Aorta (tissue), 5 donors: ENCODE measurements at regions not wholly inside any gene's neighbourhood (a gene's known extent, or its start where the extent isn't known, plus 50 kb on each side); places are given as distances from the start of the nearest gene placed in this dataset.

Source experiments
- ATAC-seq: fragments of 200-7000 bp; cut with Tn5 transposase; one replicate; pipeline ENCODE4 v1.9.1; 2022; ENCODE audit warnings: moderate library complexity; ENCODE audit not compliant: low FRiP score
- DNase-seq, 2 donors: peaks; one replicate each; pipeline ENCODE4 v3.0.0-alpha.2; 2020
- H3K27ac ChIP-seq, 2 donors: one replicate each; pipeline ENCODE4 v1.5.1; 2013; ENCODE audit warnings: low read length in 2 of 2, mild to moderate bottlenecking in 2 of 2, moderate library complexity in 2 of 2, control low read depth in 1 of 2, inconsistent platforms in 1 of 2, low read depth in 1 of 2
- H3K27me3 ChIP-seq, 2 donors: one replicate each; pipeline ENCODE4 v1.6.1; 2013; ENCODE audit warnings: control low read depth in 1 of 2, low read length in 1 of 2, mild to moderate bottlenecking in 1 of 2, moderate library complexity in 1 of 2; ENCODE audit not compliant: insufficient read depth in 2 of 2, control insufficient read depth in 1 of 2
- H3K36me3 ChIP-seq, 2 donors: one replicate each; pipeline ENCODE4 v1.6.1; 2013; ENCODE audit warnings: control low read depth in 1 of 2, low read length in 1 of 2, mild to moderate bottlenecking in 1 of 2; ENCODE audit not compliant: insufficient read depth in 2 of 2, control insufficient read depth in 1 of 2
- H3K4me1 ChIP-seq, 2 donors: one replicate each; pipeline ENCODE4 v1.6.1; 2013; ENCODE audit warnings: low read length in 2 of 2, control low read depth in 1 of 2, mild to moderate bottlenecking in 1 of 2, moderate library complexity in 1 of 2; ENCODE audit not compliant: insufficient read depth in 2 of 2, control insufficient read depth in 1 of 2
- H3K4me3 ChIP-seq, 2 donors: one replicate each; pipeline ENCODE4 v1.5.1; 2013; ENCODE audit warnings: low read length in 2 of 2, control low read depth in 1 of 2, mild to moderate bottlenecking in 1 of 2
- H3K9me3 ChIP-seq: one replicate; pipeline ENCODE4 v1.6.1; 2013; ENCODE audit warnings: mild to moderate bottlenecking, low read length; ENCODE audit not compliant: control insufficient read depth
- WGBS, 2 donors: extraction: QIAGEN DNeasy Blood & Tissue Kit; methylation state at CpG; one replicate each; pipeline ENCODE4 v1.1.7; 2013; 5-methylcytosine and 5-hydroxymethylcytosine counted together
- intact Hi-C, 2 donors: fragments of 100-400 bp; cut with DNase I; formaldehyde crosslinking; loops; one replicate each; pipeline versions ENCODE4 v1.14.2 to v1.15.0; 2022
- donor health status: healthy with polysubstance abuse.
- donor health status: Bipolar disorder and iron deficiency.
- donor health status: DM: no; HTN: no; CAD: no.
- donor health status: DM: no; HTN: no; CAD: no.
- donor health status: DM: yes; HTN: yes; CAD: no.

GRCh38 chr18:28903306-28903705 is 726.4 kb upstream of the CDH2 start:
- Histone ChIP-seq H3K36me3 (no peaks in the 10 kb centered on the region), H3K27me3 (no peaks in the 10 kb centered on the region), H3K27ac (no peak overlapping the region), H3K9me3 (no peaks in the 10 kb centered on the region), H3K4me1 (no peaks in the 10 kb centered on the region), H3K4me3 (no peak overlapping the region)
- no peak for ATAC-seq
- 33 to 69% methylated on average over 1 of the region's 1 CpG for WGBS, 2 donors
- DNase-seq = no peak
- intact Hi-C loops = no loop called here

- WGBS, 2 donors = 82 to 88% methylated on average over 3 of the region's 3 CpGs
- intact Hi-C loops = no loop called here
- no peak for ATAC-seq
These were observed 713.9 kb upstream of the CDH2 start for GRCh38 chr18:28890791-28891190.

GRCh38 chr18:28884304-28884703 is 707.4 kb upstream of the CDH2 start:
- intact Hi-C loops = no loop called here
- no peak for ATAC-seq
- Histone ChIP-seq H3K4me1 (no peaks in the 10 kb centered on the region), H3K27ac (no peak overlapping the region), H3K36me3 (no peaks in the 10 kb centered on the region), H3K27me3 (no peaks in the 10 kb centered on the region), H3K9me3 (no peaks in the 10 kb centered on the region), H3K4me3 (no peak overlapping the region)
- 98 to 100% methylated on average over 1 of the region's 1 CpG for WGBS, 2 donors
- DNase-seq = no peak

More at GRCh38 chr18:28890791-28891190, 713.9 kb upstream of the CDH2 start:
- no peaks in the 10 kb centered on the region for H3K9me3 ChIP-seq
- H3K27ac ChIP-seq = no peak overlapping the region
- H3K4me3 ChIP-seq = no peak overlapping the region
- H3K36me3 ChIP-seq = no peaks in the 10 kb centered on the region
- H3K4me1 ChIP-seq = no peaks in the 10 kb centered on the region
- H3K27me3 ChIP-seq = no peaks in the 10 kb centered on the region
- DNase-seq = no peak

- no peaks in the 10 kb centered on the region for H3K27me3 ChIP-seq
- no peak overlapping the region for H3K4me3 ChIP-seq
- 84 to 86% methylated on average over 4 of the region's 4 CpGs for WGBS, 2 donors
- no peak for DNase-seq
- no peak for ATAC-seq
- H3K4me1 ChIP-seq = no peaks in the 10 kb centered on the region
- no peaks in the 10 kb centered on the region for H3K9me3 ChIP-seq
- no peaks in the 10 kb centered on the region for H3K36me3 ChIP-seq
- intact Hi-C loops = no loop called here
- H3K27ac ChIP-seq = no peak overlapping the region
These were observed 703.9 kb upstream of the CDH2 start for GRCh38 chr18:28880856-28881255.

GRCh38 chr18:28875059-28875458 is 698.1 kb upstream of the CDH2 start:
- Histone ChIP-seq H3K36me3 (no peaks in the 10 kb centered on the region), H3K27ac (no peak overlapping the region), H3K9me3 (no peaks in the 10 kb centered on the region), H3K27me3 (no peaks in the 10 kb centered on the region), H3K4me1 (no peaks in the 10 kb centered on the region), H3K4me3 (no peak overlapping the region)
- 37% methylated on average over 1 of the region's 1 CpG for WGBS, 2 donors
- ATAC-seq = no peak
- no peak for DNase-seq
- intact Hi-C loops = no loop called here

GRCh38 chr18:28863396-28863795 is 686.5 kb upstream of the CDH2 start:
- intact Hi-C loops = no loop called here
- DNase-seq (no peak), ATAC-seq (no peak)
- H3K36me3 ChIP-seq = no peaks in the 10 kb centered on the region
- WGBS, 2 donors = 0 to 7% methylated on average over 2 of the region's 2 CpGs
- no peaks in the 10 kb centered on the region for H3K27me3 ChIP-seq
- no peak overlapping the region for H3K27ac ChIP-seq
- H3K4me1 ChIP-seq = peaks cover 0 to 3% of the 10 kb centered on the region in 2 donors
- no peaks in the 10 kb centered on the region for H3K9me3 ChIP-seq
- no peak overlapping the region for H3K4me3 ChIP-seq

GRCh38 chr18:28858248-28858647 is 681.3 kb upstream of the CDH2 start:
- H3K4me1 ChIP-seq = peaks cover 2 to 5% of the 10 kb centered on the region in 2 donors
- no peak overlapping the region for H3K4me3 ChIP-seq
- no peaks in the 10 kb centered on the region for H3K27me3 ChIP-seq
- ATAC-seq (no peak), DNase-seq (no peak)
- H3K27ac ChIP-seq = no peak overlapping the region
- 91 to 92% methylated on average over 1 of the region's 1 CpG for WGBS, 2 donors
- intact Hi-C loops = no loop called here
- no peaks in the 10 kb centered on the region for H3K9me3 ChIP-seq
- no peaks in the 10 kb centered on the region for H3K36me3 ChIP-seq

- no peak overlapping the region for H3K27ac ChIP-seq
- no peak for ATAC-seq
- WGBS, 2 donors = 27 to 39% methylated on average over 2 of the region's 2 CpGs
These were observed 679.1 kb upstream of the CDH2 start for GRCh38 chr18:28855989-28856388.

GRCh38 chr18:28855524-28855923 is 678.6 kb upstream of the CDH2 start:
- no peak overlapping the region for H3K27ac ChIP-seq
- H3K36me3 ChIP-seq = no peaks in the 10 kb centered on the region
- DNase-seq (no peak), ATAC-seq (no peak)
- peaks cover 2 to 3% of the 10 kb centered on the region in 2 donors for H3K4me1 ChIP-seq
- no peaks in the 10 kb centered on the region for H3K27me3 ChIP-seq
- intact Hi-C loops = no loop called here
- whole genome bisulfite sequencing, 2 donors = 2 to 3% methylated on average over 1 of the region's 1 CpG
- H3K4me3 ChIP-seq = no peak overlapping the region
- no peaks in the 10 kb centered on the region for H3K9me3 ChIP-seq

More at GRCh38 chr18:28855989-28856388, 679.1 kb upstream of the CDH2 start:
- Histone ChIP-seq H3K36me3 (no peaks in the 10 kb centered on the region), H3K9me3 (no peaks in the 10 kb centered on the region), H3K4me1 (peaks cover 2 to 3% of the 10 kb centered on the region in 2 donors), H3K4me3 (no peak overlapping the region), H3K27me3 (no peaks in the 10 kb centered on the region)
- intact Hi-C loops = no loop called here
- no peak for DNase-seq
